OCI-LY7 (cell line): ENCODE measurements at regions not wholly inside any gene's neighbourhood (a gene's known extent, or its start where the extent isn't known, plus 50 kb on each side); places are given as distances from the start of the nearest gene placed in this dataset.

Experiments
- EZH2phosphoT487 ChIP-seq: fragments of 200-600 bp; sonication (generic); IDR thresholded peaks from 2 replicates; pipeline ENCODE4 v1.6.1; 2018; ENCODE audit warnings: low read depth, borderline replicate concordance, mild to moderate bottlenecking, mixed run types, antibody characterized with exemption, low read length, moderate library complexity, mixed read lengths
- TF ChIP-seq, protein P1 (sequence below): fragments of 200-600 bp; sonication (generic); conservative IDR thresholded peaks from 2 replicates; pipeline ENCODE4 v1.5.1; 2014; ENCODE audit warnings: mild to moderate bottlenecking, antibody characterized with exemption, low read length, moderate library complexity, mixed read lengths

DNA sequence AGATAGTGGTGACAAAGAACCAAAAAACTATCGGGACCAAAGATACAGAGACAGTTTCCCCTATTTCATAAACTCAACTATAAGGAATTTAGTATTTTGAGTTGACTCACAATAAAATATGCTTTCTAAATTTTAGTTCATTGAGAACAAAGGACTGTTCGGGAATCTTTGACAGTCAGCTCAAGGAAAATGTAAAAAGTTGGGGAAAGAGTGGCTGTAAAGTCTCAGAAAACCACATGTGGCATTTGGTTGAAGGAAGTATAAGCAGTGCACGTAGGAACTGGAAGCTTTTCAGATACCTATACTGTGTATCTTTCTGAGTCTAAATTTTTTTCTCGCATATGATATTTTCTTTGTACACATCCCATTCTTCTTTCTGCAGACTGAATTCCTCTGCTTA lies 688.9 kb downstream of the KCNA4 start:
- TF ChIP-seq, protein P1, sequence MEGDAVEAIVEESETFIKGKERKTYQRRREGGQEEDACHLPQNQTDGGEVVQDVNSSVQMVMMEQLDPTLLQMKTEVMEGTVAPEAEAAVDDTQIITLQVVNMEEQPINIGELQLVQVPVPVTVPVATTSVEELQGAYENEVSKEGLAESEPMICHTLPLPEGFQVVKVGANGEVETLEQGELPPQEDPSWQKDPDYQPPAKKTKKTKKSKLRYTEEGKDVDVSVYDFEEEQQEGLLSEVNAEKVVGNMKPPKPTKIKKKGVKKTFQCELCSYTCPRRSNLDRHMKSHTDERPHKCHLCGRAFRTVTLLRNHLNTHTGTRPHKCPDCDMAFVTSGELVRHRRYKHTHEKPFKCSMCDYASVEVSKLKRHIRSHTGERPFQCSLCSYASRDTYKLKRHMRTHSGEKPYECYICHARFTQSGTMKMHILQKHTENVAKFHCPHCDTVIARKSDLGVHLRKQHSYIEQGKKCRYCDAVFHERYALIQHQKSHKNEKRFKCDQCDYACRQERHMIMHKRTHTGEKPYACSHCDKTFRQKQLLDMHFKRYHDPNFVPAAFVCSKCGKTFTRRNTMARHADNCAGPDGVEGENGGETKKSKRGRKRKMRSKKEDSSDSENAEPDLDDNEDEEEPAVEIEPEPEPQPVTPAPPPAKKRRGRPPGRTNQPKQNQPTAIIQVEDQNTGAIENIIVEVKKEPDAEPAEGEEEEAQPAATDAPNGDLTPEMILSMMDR, result no peak
- no peak for TF ChIP-seq EZH2phosphoT487
